Neural cell (in vitro differentiated cells): ENCODE measurements at regions not wholly inside any gene's neighbourhood (a gene's known extent, or its start where the extent isn't known, plus 50 kb on each side); places are given as distances from the start of the nearest gene placed in this dataset.

Experiments used
- H2AFZ ChIP-seq: fragments of 200-600, 300-800 bp; sonication (generic), shearing (Covaris generic); 2 replicates; pipeline ENCODE4 v1.6.0; 2014; ENCODE audit warnings: low read depth, mild to moderate bottlenecking, antibody characterized with exemption, low read length, moderate library complexity
- H3F3A ChIP-seq: fragments of 200-600 bp; shearing (Covaris generic); 2 replicates; pipeline ENCODE4 v1.6.1; 2016; ENCODE audit warnings: mild to moderate bottlenecking, moderate library complexity, mixed read lengths, antibody characterized with exemption, low read length; ENCODE audit not compliant: insufficient read depth, poor library complexity, severe bottlenecking
- H3K27ac ChIP-seq: fragments of 200-600, 300-800 bp; sonication (generic), shearing (Covaris generic); 2 replicates; pipeline ENCODE4 v1.5.1; 2014; ENCODE audit warnings: mild to moderate bottlenecking, low read length, moderate library complexity
- H3K27me3 ChIP-seq: fragments of 300-800, 200-600 bp; sonication (generic), shearing (Covaris generic); 2 replicates; pipeline ENCODE4 v1.6.0; 2014; ENCODE audit warnings: mild to moderate bottlenecking, low read depth, low read length, moderate library complexity; ENCODE audit not compliant: insufficient read depth
- H3K36me3 ChIP-seq: fragments of 300-800, 200-600 bp; sonication (generic), shearing (Covaris generic); 2 replicates; pipeline ENCODE4 v1.5.1; 2014; ENCODE audit warnings: mild to moderate bottlenecking, antibody characterized with exemption, low read length, moderate library complexity; ENCODE audit not compliant: insufficient read depth
- H3K4me2 ChIP-seq: fragments of 300-800, 200-600 bp; sonication (generic), shearing (Covaris generic); 2 replicates; pipeline ENCODE4 v1.6.0; 2014; ENCODE audit warnings: mild to moderate bottlenecking, low read length
- H3K4me3 ChIP-seq: fragments of 300-800, 200-600 bp; sonication (generic), shearing (Covaris generic); 2 replicates; pipeline ENCODE4 v1.5.1; 2014; ENCODE audit warnings: mild to moderate bottlenecking, low read length, moderate library complexity
- H3K79me2 ChIP-seq: fragments of 200-600 bp; shearing (Covaris generic); replicated peaks from 2 replicates; pipeline ENCODE4 v1.6.0; 2014; ENCODE audit warnings: mild to moderate bottlenecking, low read length, moderate library complexity; ENCODE audit not compliant: insufficient read depth
- H3K9ac ChIP-seq: fragments of 300-800, 200-600 bp; sonication (generic), shearing (Covaris generic); 2 replicates; pipeline ENCODE4 v1.6.1; 2016; ENCODE audit warnings: mild to moderate bottlenecking, low read length, mixed read lengths
- H3K9me2 ChIP-seq: fragments of 200-600 bp; shearing (Covaris generic); 2 replicates; pipeline ENCODE4 v1.6.1; 2016; ENCODE audit warnings: mild to moderate bottlenecking, low read length, mixed read lengths; ENCODE audit not compliant: insufficient read depth
- H3K9me3 ChIP-seq: fragments of 200-600, 300-800 bp; sonication (generic), shearing (Covaris generic); 2 replicates; pipeline ENCODE4 v1.6.1; 2016; ENCODE audit warnings: mild to moderate bottlenecking, mixed run types, low read length, moderate library complexity, mixed read lengths
- H4K20me1 ChIP-seq: fragments of 200-600 bp; shearing (Covaris generic); 2 replicates; pipeline ENCODE4 v1.6.1; 2016; ENCODE audit warnings: mild to moderate bottlenecking, mixed run types; ENCODE audit not compliant: insufficient read depth
- CTCF ChIP-seq: fragments of 450-650 bp; IDR thresholded peaks from 2 replicates; pipeline ENCODE4 v1.5.1; 2014; ENCODE audit warnings: antibody characterized with exemption, mild to moderate bottlenecking, moderate library complexity; ENCODE audit not compliant: poor library complexity, severe bottlenecking
- EP300 ChIP-seq: fragments of 450-650 bp; conservative IDR thresholded peaks from 2 replicates; pipeline ENCODE4 v1.6.1; 2014; ENCODE audit warnings: antibody characterized with exemption, mild to moderate bottlenecking, moderate library complexity; ENCODE audit not compliant: poor library complexity, severe bottlenecking
- EZH2 ChIP-seq: fragments of 200-600, 300-800 bp; shearing (Covaris generic), sonication (generic); IDR thresholded peaks from 2 replicates; pipeline ENCODE4 v1.6.1; 2014; ENCODE audit warnings: antibody characterized with exemption, low read length, borderline replicate concordance, mild to moderate bottlenecking; ENCODE audit not compliant: insufficient read depth, poor library complexity, severe bottlenecking
- MXI1 ChIP-seq: fragments of 450-650 bp; conservative IDR thresholded peaks from 2 replicates; pipeline ENCODE4 v1.6.1; 2014; ENCODE audit warnings: antibody characterized with exemption, mild to moderate bottlenecking; ENCODE audit not compliant: poor library complexity, severe bottlenecking
- POLR2AphosphoS5 ChIP-seq: IDR thresholded peaks from 2 replicates; pipeline ENCODE4 v1.6.1; 2012
- RAD21 ChIP-seq: fragments of 450-650 bp; conservative IDR thresholded peaks from 2 replicates; pipeline ENCODE4 v1.6.1; 2014; ENCODE audit warnings: antibody characterized with exemption, mild to moderate bottlenecking, moderate library complexity
- SMC3 ChIP-seq: fragments of 450-650 bp; conservative IDR thresholded peaks from 2 replicates; pipeline ENCODE4 v1.6.1; 2014; ENCODE audit warnings: antibody characterized with exemption, mild to moderate bottlenecking, moderate library complexity; ENCODE audit not compliant: poor library complexity
- TAF1 ChIP-seq: IDR thresholded peaks from 2 replicates; pipeline ENCODE4 v1.6.1; 2012; ENCODE audit warnings: low read depth

DNA sequence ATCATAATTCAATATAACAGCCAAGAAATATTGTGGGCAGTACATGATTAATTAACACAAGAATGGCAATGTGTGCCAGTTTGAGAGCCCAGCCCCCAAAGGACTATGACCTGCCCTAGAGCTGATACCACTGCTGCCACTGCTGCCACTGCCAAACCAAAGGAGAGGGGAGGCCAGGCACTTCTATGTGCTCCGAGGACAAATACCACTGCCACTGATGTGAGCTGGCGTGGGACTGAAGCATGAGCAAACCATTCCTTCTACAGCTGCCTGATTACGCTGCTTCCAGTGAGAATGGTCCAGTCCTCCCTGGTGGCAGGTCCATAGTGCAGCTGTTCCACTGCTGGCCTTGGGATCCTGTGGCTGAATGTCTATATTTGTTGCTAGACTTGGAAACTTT, 392.2 kb downstream of the CCDC85A start (continued):
- TF ChIP-seq POLR2AphosphoS5 = no peak

GRCh38 chr2:56580242-56580641, 396.5 kb downstream of the CCDC85A start:
- TF ChIP-seq SMC3 = no peak
- no peak for TF ChIP-seq EP300
- Histone ChIP-seq H3K27ac (no peak overlapping the region), H3K4me3 (no peak overlapping the region), H3K9me3 (peaks cover 3% of the 10 kb centered on the region), H3F3A (no peaks in the 10 kb centered on the region), H3K9me2 (no peaks in the 10 kb centered on the region), H2AFZ (no peak overlapping the region), H3K27me3 (no peaks in the 10 kb centered on the region), H4K20me1 (no peaks in the 10 kb centered on the region), H3K9ac (no peak overlapping the region), H3K4me2 (no peak overlapping the region), H3K36me3 (no peaks in the 10 kb centered on the region), H3K79me2 (no peaks in the 10 kb centered on the region)

DNA sequence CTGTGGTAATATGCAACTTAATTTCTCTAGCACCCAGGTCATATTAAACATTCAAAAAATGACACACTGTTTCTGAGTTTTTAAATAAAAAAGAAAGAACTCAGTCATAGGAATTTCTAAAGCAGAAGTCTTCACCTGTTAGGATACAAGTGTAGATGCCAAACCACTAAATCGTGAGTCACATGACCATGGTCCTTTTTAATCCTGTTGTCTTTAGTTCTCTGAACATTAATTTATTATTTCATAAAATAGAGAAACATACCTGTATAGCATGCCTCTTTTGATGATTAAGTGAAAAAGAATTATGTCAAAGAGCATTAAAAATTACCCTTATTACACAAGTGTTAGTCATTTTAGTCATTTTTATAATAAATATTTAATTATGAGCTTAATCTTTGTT, 398.8 kb downstream of the CCDC85A start:
- Histone ChIP-seq H3K79me2 (no peaks in the 10 kb centered on the region), H3K9me3 (no peaks in the 10 kb centered on the region), H3K4me2 (no peak overlapping the region), H3K4me3 (no peak overlapping the region), H3K36me3 (no peaks in the 10 kb centered on the region), H4K20me1 (no peaks in the 10 kb centered on the region), H2AFZ (no peak overlapping the region), H3F3A (no peaks in the 10 kb centered on the region), H3K27ac (no peak overlapping the region), H3K9ac (no peak overlapping the region), H3K9me2 (no peaks in the 10 kb centered on the region), H3K27me3 (no peaks in the 10 kb centered on the region)
- TF ChIP-seq MXI1 (no peak), EZH2 (no peak), POLR2AphosphoS5 (no peak), EP300 (no peak), CTCF (no peak), SMC3 (no peak), RAD21 (no peak), TAF1 (no peak)

GRCh38 chr2:56583796-56584315, 400.1 kb downstream of the CCDC85A start:
- H3K9me3 ChIP-seq = no peaks in the 10 kb centered on the region
- no peaks in the 10 kb centered on the region for H4K20me1 ChIP-seq
- no peaks in the 10 kb centered on the region for H3K36me3 ChIP-seq
- TF ChIP-seq CTCF (no peak), EP300 (peak; percentile 12)
- H3K27me3 ChIP-seq = no peaks in the 10 kb centered on the region
- no peaks in the 10 kb centered on the region for H3K79me2 ChIP-seq
- peak overlapping the region; percentile 19 for H3K27ac ChIP-seq
- no peaks in the 10 kb centered on the region for H3K9me2 ChIP-seq
- H2AFZ ChIP-seq = no peak overlapping the region
- H3K9ac ChIP-seq = no peak overlapping the region
- no peaks in the 10 kb centered on the region for H3F3A ChIP-seq
- peak overlapping the region; percentile 22 for H3K4me2 ChIP-seq
- H3K4me3 ChIP-seq = peak overlapping the region; percentile 10
